HL-60 (cell line): ENCODE measurements at regions not wholly inside any gene's neighbourhood (a gene's known extent, or its start where the extent isn't known, plus 50 kb on each side); places are given as distances from the start of the nearest gene placed in this dataset.

ENCODE experiments used
- DNase-seq, 2 experiments: peaks; one replicate each; pipeline ENCODE4 v3.0.0-alpha.2; 2010 to 2020; ENCODE audit warnings: low read depth in 1 of 2, low spot score in 1 of 2
- H3K27ac ChIP-seq: fragments of 250-450 bp; sonication (Bioruptor Pico); replicated peaks from 2 replicates; pipeline ENCODE4 v1.5.1; 2020; ENCODE audit warnings: mild to moderate bottlenecking, moderate library complexity
- H3K27me3 ChIP-seq: fragments of 250-450 bp; sonication (Bioruptor Pico); 2 replicates; pipeline ENCODE4 v1.5.1; 2021; ENCODE audit warnings: mild to moderate bottlenecking, moderate library complexity; ENCODE audit not compliant: insufficient read depth, poor library complexity, severe bottlenecking
- H3K4me3 ChIP-seq: replicated peaks from 2 replicates; pipeline ENCODE4 v1.5.1; 2011; ENCODE audit warnings: mild to moderate bottlenecking, control low read depth, low read length; ENCODE audit not compliant: insufficient read depth
- GABPA ChIP-seq: IDR thresholded peaks from 2 replicates; pipeline ENCODE4 v1.6.1; 2012; ENCODE audit warnings: low read depth
- POLR2AphosphoS5 ChIP-seq: IDR thresholded peaks from 2 replicates; pipeline ENCODE4 v1.6.1; 2012; ENCODE audit warnings: low read depth
- REST ChIP-seq: IDR thresholded peaks from 2 replicates; pipeline ENCODE4 v1.6.1; 2012; ENCODE audit warnings: low read depth; ENCODE audit not compliant: insufficient replicate concordance
- SPI1 ChIP-seq: IDR thresholded peaks from 2 replicates; pipeline ENCODE4 v1.6.1; 2012; ENCODE audit warnings: low read depth, mild to moderate bottlenecking, borderline replicate concordance
- TF ChIP-seq, protein P1 (sequence below): IDR thresholded peaks from one replicate; pipeline ENCODE4 v1.5.1; 2011; ENCODE audit warnings: low read length, control low read depth, inconsistent platforms; ENCODE audit not compliant: insufficient read depth

- no peaks in the 10 kb centered on the region for H3K27me3 ChIP-seq
- TF ChIP-seq POLR2AphosphoS5: no peak
- no peak for TF ChIP-seq GABPA
- no peak for TF ChIP-seq SPI1
- no peak for TF ChIP-seq REST
- TF ChIP-seq, protein P1, sequence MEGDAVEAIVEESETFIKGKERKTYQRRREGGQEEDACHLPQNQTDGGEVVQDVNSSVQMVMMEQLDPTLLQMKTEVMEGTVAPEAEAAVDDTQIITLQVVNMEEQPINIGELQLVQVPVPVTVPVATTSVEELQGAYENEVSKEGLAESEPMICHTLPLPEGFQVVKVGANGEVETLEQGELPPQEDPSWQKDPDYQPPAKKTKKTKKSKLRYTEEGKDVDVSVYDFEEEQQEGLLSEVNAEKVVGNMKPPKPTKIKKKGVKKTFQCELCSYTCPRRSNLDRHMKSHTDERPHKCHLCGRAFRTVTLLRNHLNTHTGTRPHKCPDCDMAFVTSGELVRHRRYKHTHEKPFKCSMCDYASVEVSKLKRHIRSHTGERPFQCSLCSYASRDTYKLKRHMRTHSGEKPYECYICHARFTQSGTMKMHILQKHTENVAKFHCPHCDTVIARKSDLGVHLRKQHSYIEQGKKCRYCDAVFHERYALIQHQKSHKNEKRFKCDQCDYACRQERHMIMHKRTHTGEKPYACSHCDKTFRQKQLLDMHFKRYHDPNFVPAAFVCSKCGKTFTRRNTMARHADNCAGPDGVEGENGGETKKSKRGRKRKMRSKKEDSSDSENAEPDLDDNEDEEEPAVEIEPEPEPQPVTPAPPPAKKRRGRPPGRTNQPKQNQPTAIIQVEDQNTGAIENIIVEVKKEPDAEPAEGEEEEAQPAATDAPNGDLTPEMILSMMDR: no peak
Measured at GRCh38 chr9:75830303-75830702, 60.2 kb upstream of the PCSK5 start.

DNA sequence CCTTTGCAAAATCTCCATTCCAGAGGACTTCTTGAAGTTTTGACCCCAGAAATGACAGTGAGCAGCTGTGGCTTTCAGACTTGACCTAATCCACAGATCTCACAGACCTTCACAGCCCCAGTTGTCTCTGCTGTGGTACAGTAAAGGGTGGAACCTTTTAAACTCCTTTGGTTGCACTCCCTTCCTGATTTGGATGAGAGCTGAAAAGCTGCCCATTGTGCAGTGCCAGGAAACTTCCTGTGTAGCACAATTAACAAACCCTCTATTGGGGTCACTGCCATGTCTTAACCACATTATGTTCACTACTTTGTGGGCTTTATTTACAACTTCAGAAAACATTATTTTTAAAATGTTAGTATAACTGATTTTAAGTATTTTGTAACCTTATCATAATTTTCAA lies 56.7 kb upstream of the PCSK5 start:
- H3K27ac ChIP-seq: no peak overlapping the region
- no peaks in the 10 kb centered on the region for H3K27me3 ChIP-seq
- H3K4me3 ChIP-seq: no peak overlapping the region
- TF ChIP-seq GABPA (no peak), SPI1 (no peak), REST (no peak), POLR2AphosphoS5 (no peak)
- TF ChIP-seq, protein P1: no peak
- DNase-seq: no peak

More at GRCh38 chr9:75830303-75830702, 60.2 kb upstream of the PCSK5 start:
- H3K27ac ChIP-seq: no peak overlapping the region
- DNase-seq: no peak
- no peak overlapping the region for H3K4me3 ChIP-seq

- no peaks in the 10 kb centered on the region for H3K27me3 ChIP-seq
- DNase-seq: no peak
- no peak overlapping the region for H3K27ac ChIP-seq
- TF ChIP-seq REST: no peak
- TF ChIP-seq SPI1: no peak
- no peak for TF ChIP-seq POLR2AphosphoS5
- H3K4me3 ChIP-seq: no peak overlapping the region
Measured at GRCh38 chr9:75834878-75835277, 55.6 kb upstream of the PCSK5 start.
